Lower leg skin (tissue), 3 donors: ENCODE measurements at regions not wholly inside any gene's neighbourhood (a gene's known extent, or its start where the extent isn't known, plus 50 kb on each side); places are given as distances from the start of the nearest gene placed in this dataset.

Source experiments
- CTCF ChIP-seq, 3 donors: fragments of 450-650 bp; IDR thresholded peaks; one replicate each; pipeline ENCODE4 v1.5.1; 2016; ENCODE audit warnings: antibody characterized with exemption in 3 of 3, mild to moderate bottlenecking in 3 of 3, moderate library complexity in 2 of 3
- POLR2A ChIP-seq, 2 donors: fragments of 450-650 bp; IDR thresholded peaks; one replicate each; pipeline ENCODE4 v1.6.1; 2016 to 2017; ENCODE audit warnings: antibody characterized with exemption in 2 of 2, mild to moderate bottlenecking in 1 of 2, moderate library complexity in 1 of 2

GRCh38 chr9:71583792-71584191, 184.5 kb downstream of the CEMIP2 start:
- TF ChIP-seq CTCF (IDR thresholded peaks at IDR 0.05), result no peak
- no peak for TF ChIP-seq POLR2A (IDR thresholded peaks at IDR 0.05)
